SJSA1 (cell line): ENCODE measurements at regions not wholly inside any gene's neighbourhood (a gene's known extent, or its start where the extent isn't known, plus 50 kb on each side); places are given as distances from the start of the nearest gene placed in this dataset.

Experiments
- DNase-seq, 2 experiments: peaks; one replicate each; pipeline ENCODE4 v3.0.0-alpha.2; 2015 to 2020; ENCODE audit warnings: low spot score in 2 of 2, low read depth in 1 of 2
- H3K27ac ChIP-seq: fragments of 250-450 bp; sonication (Bioruptor Pico); 2 replicates; pipeline ENCODE4 v1.5.1; 2020; ENCODE audit warnings: mild to moderate bottlenecking, moderate library complexity
- H3K27me3 ChIP-seq: fragments of 250-450 bp; sonication (Bioruptor Pico); replicated peaks from 2 replicates; pipeline ENCODE4 v1.5.1; 2020; ENCODE audit warnings: mild to moderate bottlenecking, moderate library complexity
- H3K36me3 ChIP-seq: fragments of 250-450 bp; sonication (Bioruptor Pico); 2 replicates; pipeline ENCODE4 v1.5.1; 2020; ENCODE audit warnings: mild to moderate bottlenecking
- H3K4me1 ChIP-seq: fragments of 250-450 bp; sonication (Bioruptor Pico); replicated peaks from 2 replicates; pipeline ENCODE4 v1.6.1; 2021; ENCODE audit warnings: mild to moderate bottlenecking
- H3K4me3 ChIP-seq: fragments of 250-450 bp; sonication (Bioruptor Pico); 2 replicates; pipeline ENCODE4 v1.5.1; 2020; ENCODE audit warnings: mild to moderate bottlenecking
- H3K9me3 ChIP-seq: fragments of 250-450 bp; sonication (Bioruptor Pico); replicated peaks from 2 replicates; pipeline ENCODE4 v1.5.1; 2020; ENCODE audit warnings: mild to moderate bottlenecking

- DNase-seq: no peak
- Histone ChIP-seq H3K9me3 (peaks cover 10% of the 10 kb centered on the region), H3K27ac (no peak overlapping the region), H3K36me3 (no peaks in the 10 kb centered on the region), H3K27me3 (no peaks in the 10 kb centered on the region), H3K4me3 (no peak overlapping the region), H3K4me1 (no peaks in the 10 kb centered on the region)
Observed at GRCh38 chr10:130882906-130883305, 428.6 kb downstream of the TCERG1L start.

GRCh38 chr10:130884456-130884855, 427.1 kb downstream of the TCERG1L start:
- H3K9me3 ChIP-seq: peaks cover 8% of the 10 kb centered on the region
- H3K36me3 ChIP-seq: no peaks in the 10 kb centered on the region
- H3K4me3 ChIP-seq: no peak overlapping the region
- H3K27ac ChIP-seq: no peak overlapping the region
- DNase-seq: no peak
- H3K4me1 ChIP-seq: no peaks in the 10 kb centered on the region
- no peaks in the 10 kb centered on the region for H3K27me3 ChIP-seq

- H3K9me3 ChIP-seq: peaks cover 3% of the 10 kb centered on the region
- no peak for DNase-seq
- no peaks in the 10 kb centered on the region for H3K4me1 ChIP-seq
Observed at GRCh38 chr10:130885021-130885655, 426.4 kb downstream of the TCERG1L start.

GRCh38 chr10:130887170-130887569, 424.4 kb downstream of the TCERG1L start:
- Histone ChIP-seq H3K27ac (no peak overlapping the region), H3K4me1 (no peaks in the 10 kb centered on the region), H3K9me3 (peaks cover 3% of the 10 kb centered on the region)

More at GRCh38 chr10:130885021-130885655, 426.4 kb downstream of the TCERG1L start:
- H3K4me3 ChIP-seq: no peak overlapping the region
- no peak overlapping the region for H3K27ac ChIP-seq
- no peaks in the 10 kb centered on the region for H3K27me3 ChIP-seq
- no peaks in the 10 kb centered on the region for H3K36me3 ChIP-seq

GRCh38 chr10:130888493-130888892, 423.0 kb downstream of the TCERG1L start:
- H3K36me3 ChIP-seq: no peaks in the 10 kb centered on the region
- no peaks in the 10 kb centered on the region for H3K27me3 ChIP-seq
- H3K9me3 ChIP-seq: no peaks in the 10 kb centered on the region; the same call in none of the 2 replicates
- H3K27ac ChIP-seq: no peak overlapping the region
- H3K4me3 ChIP-seq: no peak overlapping the region
- H3K4me1 ChIP-seq: no peaks in the 10 kb centered on the region
- DNase-seq: no peak

More at GRCh38 chr10:130887170-130887569, 424.4 kb downstream of the TCERG1L start:
- H3K27me3 ChIP-seq: no peaks in the 10 kb centered on the region
- DNase-seq: no peak
- no peak overlapping the region for H3K4me3 ChIP-seq
- H3K36me3 ChIP-seq: no peaks in the 10 kb centered on the region

GRCh38 chr10:130889240-130889639, 422.3 kb downstream of the TCERG1L start:
- H3K9me3 ChIP-seq: no peaks in the 10 kb centered on the region; the same call in 1 of the 2 replicates
- no peaks in the 10 kb centered on the region for H3K36me3 ChIP-seq
- no peak overlapping the region for H3K27ac ChIP-seq
- DNase-seq: no peak
- no peak overlapping the region for H3K4me3 ChIP-seq
- no peaks in the 10 kb centered on the region for H3K4me1 ChIP-seq
- no peaks in the 10 kb centered on the region for H3K27me3 ChIP-seq

GRCh38 chr10:130889780-130890179, 421.7 kb downstream of the TCERG1L start:
- no peak for DNase-seq
- Histone ChIP-seq H3K27me3 (no peaks in the 10 kb centered on the region), H3K27ac (no peak overlapping the region), H3K4me1 (no peaks in the 10 kb centered on the region), H3K4me3 (no peak overlapping the region), H3K36me3 (no peaks in the 10 kb centered on the region), H3K9me3 (no peaks in the 10 kb centered on the region; the same call in 1 of the 2 replicates)

- Histone ChIP-seq H3K27me3 (no peaks in the 10 kb centered on the region), H3K27ac (no peak overlapping the region), H3K36me3 (no peaks in the 10 kb centered on the region), H3K4me1 (no peaks in the 10 kb centered on the region), H3K4me3 (no peak overlapping the region), H3K9me3 (no peaks in the 10 kb centered on the region; the same call in 1 of the 2 replicates)
- no peak for DNase-seq
Observed at GRCh38 chr10:130891066-130891465, 420.5 kb downstream of the TCERG1L start.

- Histone ChIP-seq H3K4me1 (no peaks in the 10 kb centered on the region), H3K4me3 (no peak overlapping the region), H3K27me3 (no peaks in the 10 kb centered on the region), H3K27ac (no peak overlapping the region), H3K9me3 (peaks cover 2% of the 10 kb centered on the region), H3K36me3 (no peaks in the 10 kb centered on the region)
- DNase-seq: no peak
Observed at GRCh38 chr10:130894471-130894870, 417.1 kb downstream of the TCERG1L start.

GRCh38 chr10:130895161-130895560, 416.4 kb downstream of the TCERG1L start:
- H3K4me1 ChIP-seq: no peaks in the 10 kb centered on the region
- H3K9me3 ChIP-seq: peaks cover 2% of the 10 kb centered on the region
- H3K27ac ChIP-seq: no peak overlapping the region
- H3K4me3 ChIP-seq: no peak overlapping the region
- no peak for DNase-seq
- no peaks in the 10 kb centered on the region for H3K36me3 ChIP-seq
- no peaks in the 10 kb centered on the region for H3K27me3 ChIP-seq

- H3K36me3 ChIP-seq: no peaks in the 10 kb centered on the region
- no peak for DNase-seq
- H3K9me3 ChIP-seq: peaks cover 8% of the 10 kb centered on the region
- no peak overlapping the region for H3K27ac ChIP-seq
- H3K27me3 ChIP-seq: no peaks in the 10 kb centered on the region
- no peak overlapping the region for H3K4me3 ChIP-seq
- no peaks in the 10 kb centered on the region for H3K4me1 ChIP-seq
Observed at GRCh38 chr10:130897815-130898214, 413.7 kb downstream of the TCERG1L start.

GRCh38 chr10:130898381-130898780, 413.1 kb downstream of the TCERG1L start:
- DNase-seq: no peak
- no peak overlapping the region for H3K27ac ChIP-seq
- H3K9me3 ChIP-seq: peaks cover 8% of the 10 kb centered on the region
- no peak overlapping the region for H3K4me3 ChIP-seq
- no peaks in the 10 kb centered on the region for H3K4me1 ChIP-seq
- H3K36me3 ChIP-seq: no peaks in the 10 kb centered on the region
- no peaks in the 10 kb centered on the region for H3K27me3 ChIP-seq

- Histone ChIP-seq H3K36me3 (no peaks in the 10 kb centered on the region), H3K4me1 (no peaks in the 10 kb centered on the region), H3K4me3 (no peak overlapping the region), H3K9me3 (peaks cover 8% of the 10 kb centered on the region), H3K27me3 (no peaks in the 10 kb centered on the region), H3K27ac (no peak overlapping the region)
- DNase-seq: no peak
Observed at GRCh38 chr10:130899856-130900255, 411.7 kb downstream of the TCERG1L start.

GRCh38 chr10:130900441-130901160, 410.9 kb downstream of the TCERG1L start:
- Histone ChIP-seq H3K9me3 (peaks cover 12% of the 10 kb centered on the region), H3K27me3 (no peaks in the 10 kb centered on the region), H3K36me3 (no peaks in the 10 kb centered on the region), H3K4me1 (no peaks in the 10 kb centered on the region), H3K4me3 (no peak overlapping the region), H3K27ac (no peak overlapping the region)
- no peak for DNase-seq
